ENCODE measurements at regions not wholly inside any gene's neighbourhood (a gene's known extent, or its start where the extent isn't known, plus 50 kb on each side); places are given as distances from the start of the nearest gene placed in this dataset.

DNA sequence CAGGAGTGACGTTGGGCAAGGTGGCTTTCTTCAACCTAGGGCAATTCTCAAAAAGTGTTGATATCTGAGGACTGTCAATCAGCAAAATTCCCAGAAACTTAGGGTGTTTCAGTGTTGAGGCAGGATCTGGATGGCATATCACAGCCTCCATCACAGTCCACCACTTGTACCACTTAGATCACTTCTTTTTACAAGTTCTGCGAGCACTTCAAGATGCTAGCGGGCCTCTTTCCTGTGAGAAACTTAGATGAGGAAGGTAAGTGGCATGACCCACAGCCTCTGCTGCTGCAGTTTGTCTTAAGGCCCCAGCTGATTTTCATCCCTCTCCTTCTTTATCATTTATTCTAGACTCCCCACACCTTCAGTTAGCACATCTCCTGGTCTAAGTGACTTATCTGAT lies 295.4 kb upstream of the ZNF521 start:
- H3K36me3 Mint-ChIP-seq (ENCODE audit: insufficient read depth): no peaks in the 10 kb centered on the region
- no peaks in the 10 kb centered on the region for H3K4me1 Mint-ChIP-seq
- H3K27me3 Mint-ChIP-seq: no peaks in the 10 kb centered on the region
- no peak overlapping the region for H3K4me3 Mint-ChIP-seq
- no peak overlapping the region for H3K27ac Mint-ChIP-seq (ENCODE audit: low read depth)
- ATAC-seq (replicated peaks; ENCODE audit: extremely low read depth, poor library complexity, severe bottlenecking): no peak
- peaks cover 7% of the 10 kb centered on the region for H3K9me3 Mint-ChIP-seq
- no peak for DNase-seq (ENCODE audit: low spot score in 2 of 2)

DNA sequence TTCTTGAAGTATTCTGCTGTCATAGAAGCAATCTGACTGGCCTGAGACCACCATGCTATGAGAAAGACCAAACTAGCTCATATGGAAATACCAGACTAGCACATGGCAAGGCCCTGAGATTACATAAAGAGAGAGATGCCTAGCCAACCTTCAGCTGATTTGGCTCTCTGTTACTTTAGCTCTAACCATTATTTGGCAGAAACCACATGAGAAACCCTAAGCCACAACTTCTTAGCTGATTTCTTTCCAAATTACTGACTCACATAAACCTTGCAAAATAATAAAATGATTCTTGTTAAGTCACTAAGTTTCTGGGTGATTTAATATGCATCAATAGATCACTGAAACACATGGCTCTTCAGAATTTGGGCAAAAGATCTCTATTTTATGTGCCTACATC lies 295.0 kb upstream of the ZNF521 start:
- Mint-ChIP-seq H3K9me3 (peaks cover 7% of the 10 kb centered on the region), H3K4me3 (no peak overlapping the region), H3K4me1 (no peaks in the 10 kb centered on the region), H3K27ac (ENCODE audit: low read depth) (no peak overlapping the region), H3K27me3 (no peaks in the 10 kb centered on the region), H3K36me3 (ENCODE audit: insufficient read depth) (no peaks in the 10 kb centered on the region)
- ATAC-seq (replicated peaks; ENCODE audit: extremely low read depth, poor library complexity, severe bottlenecking): no peak
- no peak for DNase-seq (ENCODE audit: low spot score in 2 of 2)

DNA sequence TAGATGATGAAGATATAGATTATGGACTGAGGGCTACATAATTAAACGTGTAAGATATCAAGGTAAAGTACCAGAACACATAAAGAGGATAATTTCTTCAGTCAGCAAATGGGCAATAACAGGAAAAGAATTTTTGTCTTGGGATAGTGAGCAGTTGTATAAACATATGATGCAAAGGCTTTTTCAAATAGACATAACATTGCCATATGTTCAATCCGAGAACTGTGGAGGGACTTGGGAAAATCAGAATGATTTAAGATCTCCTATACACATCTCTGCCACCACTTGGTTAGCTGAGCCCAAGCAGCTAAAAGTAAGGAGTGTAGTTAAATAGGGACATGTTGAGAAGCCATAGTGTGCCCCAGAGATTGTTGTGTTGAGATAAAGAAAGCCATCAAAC lies 287.6 kb upstream of the ZNF521 start:
- no peaks in the 10 kb centered on the region for H3K36me3 Mint-ChIP-seq (ENCODE audit: insufficient read depth)

DNA sequence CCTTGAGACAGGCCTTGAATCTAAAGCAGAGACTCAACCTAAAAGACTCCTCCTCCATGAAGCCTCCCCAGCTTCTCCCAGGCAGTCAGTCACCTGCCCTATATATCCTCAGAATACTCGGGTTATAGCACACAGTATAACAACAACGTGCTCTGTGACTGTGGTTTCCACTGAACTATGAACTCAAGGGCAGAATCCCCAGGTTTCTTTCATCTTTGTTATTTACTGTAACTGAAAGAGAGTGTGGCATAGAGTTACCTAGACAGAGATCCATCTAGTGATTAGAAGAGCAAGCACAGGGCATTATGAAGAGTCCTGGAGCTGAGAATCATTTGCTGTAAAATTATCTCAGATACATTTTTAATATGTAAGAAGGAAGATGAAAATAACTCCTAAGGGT lies 281.6 kb upstream of the ZNF521 start:
- H3K9me3 Mint-ChIP-seq: peaks cover 6% of the 10 kb centered on the region
- DNase-seq (ENCODE audit: low spot score in 2 of 2) (no peak), ATAC-seq (replicated peaks; ENCODE audit: extremely low read depth, poor library complexity, severe bottlenecking) (no peak)
- no peak overlapping the region for H3K27ac Mint-ChIP-seq (ENCODE audit: low read depth)
- no peaks in the 10 kb centered on the region for H3K36me3 Mint-ChIP-seq (ENCODE audit: insufficient read depth)
- no peaks in the 10 kb centered on the region for H3K4me1 Mint-ChIP-seq
- no peak overlapping the region for H3K4me3 Mint-ChIP-seq
- no peaks in the 10 kb centered on the region for H3K27me3 Mint-ChIP-seq

More for the DNA sequence above, 287.6 kb upstream of the ZNF521 start:
- ATAC-seq (replicated peaks; ENCODE audit: extremely low read depth, poor library complexity, severe bottlenecking) (no peak), DNase-seq (ENCODE audit: low spot score in 2 of 2) (no peak)
- H3K27ac Mint-ChIP-seq (ENCODE audit: low read depth): no peak overlapping the region
- no peaks in the 10 kb centered on the region for H3K4me1 Mint-ChIP-seq
- H3K27me3 Mint-ChIP-seq: no peaks in the 10 kb centered on the region
- H3K9me3 Mint-ChIP-seq: peaks cover 11% of the 10 kb centered on the region
- H3K4me3 Mint-ChIP-seq: no peak overlapping the region

DNA sequence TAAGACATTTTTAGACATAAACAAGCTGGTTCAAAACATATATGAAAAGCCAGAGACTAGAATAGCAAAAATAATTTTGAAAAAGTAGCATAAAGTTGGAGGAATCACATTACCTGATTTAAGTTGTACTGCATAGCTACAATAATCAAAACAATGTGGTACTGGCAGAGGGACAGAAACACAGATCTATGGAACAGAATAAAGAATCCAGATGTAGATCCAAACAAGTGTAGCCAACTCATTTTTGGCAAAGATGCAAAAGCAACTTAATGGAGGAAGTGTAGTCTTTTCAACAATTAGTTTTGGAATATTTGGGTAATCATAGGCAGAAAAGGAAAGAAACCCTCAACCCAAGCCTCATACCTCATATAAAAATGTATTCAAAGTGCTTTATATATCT lies 278.7 kb upstream of the ZNF521 start:
- no peak for ATAC-seq (replicated peaks; ENCODE audit: extremely low read depth, poor library complexity, severe bottlenecking)
- Mint-ChIP-seq H3K4me3 (no peak overlapping the region), H3K27me3 (no peaks in the 10 kb centered on the region), H3K4me1 (no peaks in the 10 kb centered on the region), H3K36me3 (ENCODE audit: insufficient read depth) (no peaks in the 10 kb centered on the region), H3K9me3 (peaks cover 16% of the 10 kb centered on the region), H3K27ac (ENCODE audit: low read depth) (no peak overlapping the region)
- DNase-seq (ENCODE audit: low spot score in 2 of 2): no peak

DNA sequence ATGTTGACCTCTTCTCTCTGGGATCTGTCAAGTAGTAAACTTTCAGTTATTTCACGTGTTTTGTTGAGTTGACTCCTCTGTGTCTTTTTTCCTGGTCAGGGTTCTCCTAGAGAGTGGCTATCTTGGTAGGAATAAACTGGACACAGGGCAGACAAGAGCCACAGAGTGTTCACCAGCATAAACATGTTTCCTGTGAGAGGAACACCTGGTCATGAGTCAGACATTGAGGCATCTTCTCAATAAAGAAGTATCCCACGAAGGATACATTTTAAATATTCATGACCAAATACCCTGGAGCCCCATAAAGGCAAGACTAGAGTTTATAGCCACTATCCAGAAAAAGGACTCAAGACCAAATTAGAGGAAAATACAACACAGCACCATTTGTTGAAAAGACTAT lies 269.7 kb upstream of the ZNF521 start:
- H3K9me3 Mint-ChIP-seq: peaks cover 14% of the 10 kb centered on the region
- DNase-seq (ENCODE audit: low spot score in 2 of 2) (no peak), ATAC-seq (replicated peaks; ENCODE audit: extremely low read depth, poor library complexity, severe bottlenecking) (no peak)
- H3K36me3 Mint-ChIP-seq (ENCODE audit: insufficient read depth): no peaks in the 10 kb centered on the region
- no peak overlapping the region for H3K27ac Mint-ChIP-seq (ENCODE audit: low read depth)
- no peak overlapping the region for H3K4me3 Mint-ChIP-seq
- H3K27me3 Mint-ChIP-seq: no peaks in the 10 kb centered on the region
- H3K4me1 Mint-ChIP-seq: no peaks in the 10 kb centered on the region

DNA sequence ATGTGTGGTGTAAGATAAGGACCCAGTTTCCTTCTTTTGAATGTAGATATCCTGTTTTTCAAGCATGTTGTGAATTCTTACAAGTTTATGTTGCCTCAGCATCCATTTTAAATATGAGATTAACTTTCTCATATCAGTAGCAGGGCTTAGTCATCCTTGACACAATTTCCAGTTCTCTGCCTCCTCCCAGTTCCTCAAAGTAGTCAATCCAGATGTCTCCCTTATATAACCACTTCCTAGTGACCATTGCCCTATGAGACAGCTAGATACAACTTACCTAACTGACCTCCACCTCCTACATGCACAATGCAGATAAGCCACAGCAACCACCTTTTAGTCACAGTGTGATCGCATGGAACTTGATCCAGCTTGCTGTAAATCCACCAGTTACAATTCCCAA lies 269.2 kb upstream of the ZNF521 start:
- no peak overlapping the region for H3K4me3 Mint-ChIP-seq
- ATAC-seq (replicated peaks; ENCODE audit: extremely low read depth, poor library complexity, severe bottlenecking) (no peak), DNase-seq (ENCODE audit: low spot score in 2 of 2) (no peak)
- H3K9me3 Mint-ChIP-seq: peaks cover 9% of the 10 kb centered on the region
- no peaks in the 10 kb centered on the region for H3K4me1 Mint-ChIP-seq
- no peaks in the 10 kb centered on the region for H3K27me3 Mint-ChIP-seq
- H3K27ac Mint-ChIP-seq (ENCODE audit: low read depth): no peak overlapping the region
- no peaks in the 10 kb centered on the region for H3K36me3 Mint-ChIP-seq (ENCODE audit: insufficient read depth)

DNA sequence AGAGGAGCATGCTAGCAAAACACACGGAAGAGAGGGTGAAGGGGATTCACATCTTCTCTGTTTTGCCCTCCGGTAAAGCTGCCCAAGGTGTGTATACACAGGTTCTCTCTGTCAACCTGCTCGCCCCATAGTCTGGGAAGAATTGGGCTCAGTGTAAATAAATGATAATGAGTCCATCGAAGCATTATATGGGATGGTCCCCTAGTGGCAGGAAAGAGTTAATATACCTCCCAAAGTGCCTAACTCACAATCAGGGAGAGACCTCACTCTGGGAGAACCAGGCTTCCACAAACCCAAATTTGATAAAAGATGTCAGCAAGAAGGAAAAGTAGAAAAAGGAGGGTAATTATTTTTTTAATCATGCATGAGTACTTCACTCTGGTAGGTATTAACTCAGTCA lies 262.2 kb upstream of the ZNF521 start:
- Mint-ChIP-seq H3K4me3 (no peak overlapping the region), H3K4me1 (no peaks in the 10 kb centered on the region), H3K9me3 (no peaks in the 10 kb centered on the region), H3K27ac (ENCODE audit: low read depth) (no peak overlapping the region), H3K27me3 (no peaks in the 10 kb centered on the region), H3K36me3 (ENCODE audit: insufficient read depth) (no peaks in the 10 kb centered on the region)
- DNase-seq (ENCODE audit: low spot score in 2 of 2) (no peak), ATAC-seq (replicated peaks; ENCODE audit: extremely low read depth, poor library complexity, severe bottlenecking) (no peak)

DNA sequence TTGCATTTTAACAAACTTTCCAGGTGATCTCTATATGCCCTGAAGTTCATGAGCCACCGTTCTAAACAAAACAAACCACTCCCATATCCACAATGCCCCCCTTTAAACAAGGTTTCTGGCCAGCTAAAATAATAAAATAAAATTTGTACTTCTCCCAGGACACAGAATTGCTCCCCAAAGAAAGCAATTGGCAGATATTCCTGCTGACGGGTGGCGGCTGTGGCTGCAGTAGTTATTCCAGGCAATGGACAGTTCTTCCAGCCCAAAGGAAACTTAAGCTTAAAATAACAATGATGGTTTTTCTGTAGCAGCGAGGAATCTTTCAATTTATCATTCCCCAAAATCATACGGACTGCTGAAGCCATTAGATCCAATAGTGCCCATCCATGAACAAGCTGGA lies 260.5 kb upstream of the ZNF521 start:
- Mint-ChIP-seq H3K27ac (ENCODE audit: low read depth) (no peak overlapping the region), H3K4me3 (no peak overlapping the region)

DNA sequence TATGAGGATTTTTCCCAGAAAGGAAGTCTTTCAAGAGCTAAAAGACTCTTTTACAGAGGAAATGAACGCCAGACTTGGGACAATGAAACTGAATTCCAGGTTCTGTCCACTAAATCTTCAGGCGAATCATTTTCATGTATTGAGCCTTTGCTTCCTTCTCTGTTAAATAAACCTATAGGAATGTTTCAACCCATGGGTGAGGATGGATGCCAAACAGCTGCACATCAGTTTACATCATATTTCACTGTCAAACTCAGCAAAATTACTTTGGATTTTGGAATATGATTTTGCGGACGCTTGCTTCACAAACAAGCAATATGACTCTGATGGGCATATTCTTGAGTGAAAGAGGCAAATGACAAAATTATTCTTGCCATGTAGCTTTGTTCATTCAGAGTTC lies 256.1 kb upstream of the ZNF521 start:
- Mint-ChIP-seq H3K27me3 (no peaks in the 10 kb centered on the region), H3K9me3 (no peaks in the 10 kb centered on the region), H3K36me3 (ENCODE audit: insufficient read depth) (no peaks in the 10 kb centered on the region), H3K4me3 (no peak overlapping the region), H3K27ac (ENCODE audit: low read depth) (no peak overlapping the region), H3K4me1 (no peaks in the 10 kb centered on the region)
- no peak for DNase-seq (ENCODE audit: low spot score in 2 of 2)
- ATAC-seq (replicated peaks; ENCODE audit: extremely low read depth, poor library complexity, severe bottlenecking): no peak

More for the DNA sequence above, 260.5 kb upstream of the ZNF521 start:
- DNase-seq (ENCODE audit: low spot score in 2 of 2): no peak
- Mint-ChIP-seq H3K27me3 (no peaks in the 10 kb centered on the region), H3K4me1 (no peaks in the 10 kb centered on the region), H3K9me3 (no peaks in the 10 kb centered on the region), H3K36me3 (ENCODE audit: insufficient read depth) (no peaks in the 10 kb centered on the region)
- ATAC-seq (replicated peaks; ENCODE audit: extremely low read depth, poor library complexity, severe bottlenecking): no peak

DNA sequence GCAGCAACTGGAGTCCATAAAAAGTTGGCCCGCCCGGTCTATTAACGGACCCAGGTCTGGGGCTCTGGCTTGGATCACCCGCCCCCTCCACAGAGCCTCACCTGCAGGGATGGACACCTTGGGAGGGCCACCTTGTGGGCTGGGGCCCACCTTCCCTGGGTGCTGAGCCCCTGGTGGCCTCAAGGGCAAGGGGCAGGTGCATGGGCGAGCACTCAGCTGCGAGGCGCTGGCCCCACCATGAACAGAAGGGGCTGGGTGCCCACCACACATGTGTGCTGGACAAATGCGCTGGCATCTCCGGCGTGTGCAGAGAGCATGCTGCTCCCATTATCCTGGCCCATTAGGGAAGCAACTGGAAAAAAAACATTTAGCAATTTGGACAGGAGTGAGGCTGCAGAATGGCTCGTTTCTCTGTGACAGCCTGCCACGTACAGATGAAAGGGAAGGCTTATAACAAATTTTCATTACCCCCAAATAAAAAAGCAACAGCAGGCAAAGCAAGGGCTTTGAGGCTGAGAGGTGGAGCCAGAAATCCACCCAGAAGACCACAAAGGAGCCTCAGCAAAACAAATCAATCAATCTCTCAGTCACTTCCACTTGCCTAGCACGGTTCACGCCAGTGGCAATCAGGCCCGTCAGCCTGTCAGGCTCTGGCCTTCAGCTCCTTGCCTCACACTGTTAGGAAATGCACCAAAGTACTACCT lies 253.1 kb upstream of the ZNF521 start:
- DNase-seq (ENCODE audit: low spot score in 2 of 2) (no peak), ATAC-seq (replicated peaks; ENCODE audit: extremely low read depth, poor library complexity, severe bottlenecking) (no peak)
- H3K27me3 Mint-ChIP-seq: peaks cover 17% of the 10 kb centered on the region
- H3K4me1 Mint-ChIP-seq: no peaks in the 10 kb centered on the region
- H3K9me3 Mint-ChIP-seq: peaks cover 9% of the 10 kb centered on the region
- H3K27ac Mint-ChIP-seq (ENCODE audit: low read depth): no peak overlapping the region
- H3K4me3 Mint-ChIP-seq: no peak overlapping the region
- H3K36me3 Mint-ChIP-seq (ENCODE audit: insufficient read depth): no peaks in the 10 kb centered on the region

DNA sequence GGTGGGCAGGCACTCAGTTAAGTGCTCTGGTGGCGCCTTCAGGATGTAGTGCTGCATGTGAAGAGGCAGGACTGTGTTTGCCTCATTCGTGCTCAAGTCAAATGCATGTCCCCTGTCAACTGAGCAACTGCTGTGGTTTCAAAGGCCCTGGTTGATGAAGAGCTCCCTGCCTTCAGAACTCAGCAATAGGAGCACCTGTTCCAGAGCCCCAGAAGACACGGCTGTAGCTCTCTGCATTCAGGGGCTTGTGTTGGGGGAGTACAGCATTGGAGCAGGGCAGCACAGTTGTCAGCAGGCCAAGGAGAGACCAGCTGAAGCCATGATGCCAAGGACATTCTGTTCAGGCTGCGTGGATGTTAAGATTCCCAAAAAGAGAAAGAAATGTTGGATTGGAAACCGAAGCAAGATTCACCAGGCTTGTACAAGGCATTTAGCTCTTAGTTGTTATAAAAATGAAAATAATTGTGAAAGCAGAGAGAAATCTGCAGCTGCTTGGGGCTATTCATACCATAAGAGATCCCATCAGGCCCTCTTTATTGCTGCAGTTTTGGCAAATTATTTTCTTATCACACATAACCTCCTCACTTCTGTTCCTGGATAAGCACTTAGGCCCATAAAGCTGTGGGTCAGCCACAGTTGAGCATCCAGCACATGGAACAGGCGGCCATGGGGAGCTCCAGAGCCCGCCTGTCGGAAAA lies 252.4 kb upstream of the ZNF521 start:
- Mint-ChIP-seq H3K4me1 (no peaks in the 10 kb centered on the region), H3K27me3 (peaks cover 17% of the 10 kb centered on the region), H3K27ac (ENCODE audit: low read depth) (no peak overlapping the region), H3K4me3 (no peak overlapping the region), H3K9me3 (peaks cover 9% of the 10 kb centered on the region), H3K36me3 (ENCODE audit: insufficient read depth) (no peaks in the 10 kb centered on the region)
- DNase-seq (ENCODE audit: low spot score in 2 of 2): no peak
- ATAC-seq (replicated peaks; ENCODE audit: extremely low read depth, poor library complexity, severe bottlenecking): no peak

DNA sequence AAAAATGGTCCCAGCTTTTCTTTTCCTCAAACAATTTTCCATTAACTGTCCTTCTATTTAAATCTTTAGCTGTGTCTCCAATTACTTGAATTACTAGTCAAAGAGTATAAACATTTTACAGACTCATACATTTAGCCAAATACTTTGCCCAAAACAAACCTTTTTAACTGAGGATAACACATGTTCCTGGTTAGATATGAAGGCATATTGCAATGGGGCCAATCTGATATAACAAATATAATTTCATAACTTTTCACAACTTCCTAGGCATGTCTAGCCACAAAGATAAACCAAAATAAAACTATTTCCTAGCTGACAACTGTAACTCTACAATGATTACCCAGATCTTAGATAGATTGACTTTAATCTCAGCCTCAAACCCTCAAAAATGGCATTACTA lies 247.5 kb upstream of the ZNF521 start:
- no peaks in the 10 kb centered on the region for H3K4me1 Mint-ChIP-seq
- no peak overlapping the region for H3K4me3 Mint-ChIP-seq
- H3K27me3 Mint-ChIP-seq: peaks cover 17% of the 10 kb centered on the region
- peaks cover 1% of the 10 kb centered on the region for H3K36me3 Mint-ChIP-seq (ENCODE audit: insufficient read depth)
- ATAC-seq (replicated peaks; ENCODE audit: extremely low read depth, poor library complexity, severe bottlenecking) (no peak), DNase-seq (ENCODE audit: low spot score in 2 of 2) (no peak)
- no peak overlapping the region for H3K27ac Mint-ChIP-seq (ENCODE audit: low read depth)
- H3K9me3 Mint-ChIP-seq: peaks cover 9% of the 10 kb centered on the region
